ENCODE measurements at regions not wholly inside any gene's neighbourhood (a gene's known extent, or its start where the extent isn't known, plus 50 kb on each side); places are given as distances from the start of the nearest gene placed in this dataset.

GRCh38 chr9:17031546-17031945, 103.3 kb upstream of the CNTLN start:
- no peak for TF ChIP-seq CTCF (IDR thresholded peaks at IDR 0.05; ENCODE audit: unreplicated experiment)
- H3K4me1 Mint-ChIP-seq = no peaks in the 10 kb centered on the region
- H3K9me3 Mint-ChIP-seq = peaks cover 13% of the 10 kb centered on the region
- no peaks in the 10 kb centered on the region for H3K27me3 Mint-ChIP-seq (ENCODE audit: low read depth)
- no peak overlapping the region for H3K27ac Mint-ChIP-seq
- no peak overlapping the region for H3K4me3 Mint-ChIP-seq
- no peak for DNase-seq (ENCODE audit: low spot score in 2 of 2, unreplicated experiment in 2 of 2)
- no peaks in the 10 kb centered on the region for H3K36me3 Mint-ChIP-seq

GRCh38 chr9:17025281-17025680, 109.6 kb upstream of the CNTLN start:
- no peaks in the 10 kb centered on the region for H3K27me3 Mint-ChIP-seq (ENCODE audit: low read depth)
- H3K9me3 Mint-ChIP-seq = peaks cover 23% of the 10 kb centered on the region
- no peak for DNase-seq (ENCODE audit: low spot score in 2 of 2, unreplicated experiment in 2 of 2)
- no peak overlapping the region for H3K27ac Mint-ChIP-seq
- no peak overlapping the region for H3K4me3 Mint-ChIP-seq
- H3K36me3 Mint-ChIP-seq = peaks cover 2% of the 10 kb centered on the region
- TF ChIP-seq CTCF (IDR thresholded peaks at IDR 0.05; ENCODE audit: unreplicated experiment) = no peak
- no peaks in the 10 kb centered on the region for H3K4me1 Mint-ChIP-seq

DNA sequence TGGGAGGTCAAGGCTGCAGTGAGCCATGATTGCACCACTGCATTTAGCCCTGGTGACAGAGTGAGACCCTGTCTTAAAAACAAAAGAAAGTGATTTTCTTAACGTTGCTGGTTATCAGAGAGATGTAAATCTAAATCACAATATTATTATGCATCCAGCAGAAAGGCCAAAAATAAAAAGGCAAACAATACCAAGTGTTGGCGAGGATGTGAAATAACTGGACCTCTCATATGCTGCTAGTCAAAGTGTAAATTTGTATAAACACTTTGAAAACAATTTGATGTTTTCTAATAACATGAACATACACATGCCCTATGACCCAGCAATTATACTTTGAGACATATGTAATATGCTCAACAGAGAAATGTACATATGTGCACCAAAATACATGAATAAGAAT, 110.7 kb upstream of the CNTLN start:
- Mint-ChIP-seq H3K4me1 (peaks cover 4% of the 10 kb centered on the region), H3K4me3 (no peak overlapping the region), H3K36me3 (peaks cover 2% of the 10 kb centered on the region), H3K9me3 (peaks cover 13% of the 10 kb centered on the region), H3K27me3 (ENCODE audit: low read depth) (no peaks in the 10 kb centered on the region), H3K27ac (no peak overlapping the region)
- no peak for TF ChIP-seq CTCF (IDR thresholded peaks at IDR 0.05; ENCODE audit: unreplicated experiment)
- DNase-seq (ENCODE audit: low spot score in 2 of 2, unreplicated experiment in 2 of 2) = no peak

- H3K27me3 Mint-ChIP-seq (ENCODE audit: low read depth) = no peaks in the 10 kb centered on the region
- H3K4me3 Mint-ChIP-seq = no peak overlapping the region
- no peak for TF ChIP-seq CTCF (IDR thresholded peaks at IDR 0.05; ENCODE audit: unreplicated experiment)
- no peak for DNase-seq (ENCODE audit: low spot score in 2 of 2, unreplicated experiment in 2 of 2)
- H3K36me3 Mint-ChIP-seq = peaks cover 2% of the 10 kb centered on the region
- peaks cover 8% of the 10 kb centered on the region for H3K4me1 Mint-ChIP-seq
- peaks cover 13% of the 10 kb centered on the region for H3K9me3 Mint-ChIP-seq
- no peak overlapping the region for H3K27ac Mint-ChIP-seq
These were observed 113.4 kb upstream of the CNTLN start for GRCh38 chr9:17021387-17021970.

DNA sequence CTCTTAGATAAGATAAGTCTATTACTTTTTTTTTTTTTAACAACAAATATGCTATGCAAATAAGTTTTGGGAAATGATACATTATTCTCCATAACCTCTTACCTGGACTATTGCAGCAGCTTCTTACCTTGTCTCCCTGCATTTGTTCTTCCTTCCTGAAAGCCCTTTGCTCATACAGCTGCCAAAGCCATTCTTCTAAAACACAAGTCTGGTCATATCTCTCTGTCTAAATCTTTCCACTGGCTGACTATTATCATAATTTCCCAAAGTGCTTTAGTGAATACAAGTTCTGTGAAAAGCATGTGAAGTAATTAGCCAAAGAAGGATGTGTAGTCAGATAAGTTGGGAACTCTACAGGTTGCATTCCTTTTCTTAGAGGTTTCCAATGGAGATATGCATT, 115.4 kb upstream of the CNTLN start:
- H3K27me3 Mint-ChIP-seq (ENCODE audit: low read depth) = no peaks in the 10 kb centered on the region
- H3K9me3 Mint-ChIP-seq = peaks cover 9% of the 10 kb centered on the region
- no peak for TF ChIP-seq CTCF (IDR thresholded peaks at IDR 0.05; ENCODE audit: unreplicated experiment)
- no peak overlapping the region for H3K4me3 Mint-ChIP-seq
- peaks cover 2% of the 10 kb centered on the region for H3K36me3 Mint-ChIP-seq
- DNase-seq (ENCODE audit: low spot score in 2 of 2, unreplicated experiment in 2 of 2) = no peak
- peaks cover 8% of the 10 kb centered on the region for H3K4me1 Mint-ChIP-seq
- no peak overlapping the region for H3K27ac Mint-ChIP-seq
